Neural crest cell (in vitro differentiated cells): ENCODE measurements at regions not wholly inside any gene's neighbourhood (a gene's known extent, or its start where the extent isn't known, plus 50 kb on each side); places are given as distances from the start of the nearest gene placed in this dataset.

ENCODE experiments used
- DNase-seq: peaks from one replicate; pipeline ENCODE4 v3.0.0; 2021; ENCODE audit warnings: low read depth, mixed read lengths, low spot score
- H3K27ac Mint-ChIP-seq: one replicate; pipeline ENCODE4 v1.8.0; 2021; ENCODE audit warnings: mild to moderate bottlenecking, mixed read lengths; ENCODE audit not compliant: unreplicated experiment
- H3K27me3 Mint-ChIP-seq: 2 replicates; pipeline ENCODE4 v1.8.0; 2021; ENCODE audit warnings: low read depth, mild to moderate bottlenecking, mixed read lengths
- H3K36me3 Mint-ChIP-seq: 2 replicates; pipeline ENCODE4 v1.8.0; 2021; ENCODE audit warnings: low read depth, mild to moderate bottlenecking, mixed read lengths
- H3K4me1 Mint-ChIP-seq: 2 replicates; pipeline ENCODE4 v1.8.0; 2021; ENCODE audit warnings: mixed read lengths
- H3K4me3 Mint-ChIP-seq: one replicate; pipeline ENCODE4 v1.8.0; 2021; ENCODE audit warnings: mild to moderate bottlenecking, mixed read lengths
- H3K9me3 Mint-ChIP-seq: 2 replicates; pipeline ENCODE4 v1.8.0; 2021; ENCODE audit warnings: mixed read lengths
- TF ChIP-seq, protein P1 (sequence below): fragments of 200-600 bp; sonication (generic); conservative IDR thresholded peaks from 2 replicates; pipeline ENCODE4 v1.5.0; 2021; ENCODE audit warnings: antibody characterized with exemption, mild to moderate bottlenecking

DNA sequence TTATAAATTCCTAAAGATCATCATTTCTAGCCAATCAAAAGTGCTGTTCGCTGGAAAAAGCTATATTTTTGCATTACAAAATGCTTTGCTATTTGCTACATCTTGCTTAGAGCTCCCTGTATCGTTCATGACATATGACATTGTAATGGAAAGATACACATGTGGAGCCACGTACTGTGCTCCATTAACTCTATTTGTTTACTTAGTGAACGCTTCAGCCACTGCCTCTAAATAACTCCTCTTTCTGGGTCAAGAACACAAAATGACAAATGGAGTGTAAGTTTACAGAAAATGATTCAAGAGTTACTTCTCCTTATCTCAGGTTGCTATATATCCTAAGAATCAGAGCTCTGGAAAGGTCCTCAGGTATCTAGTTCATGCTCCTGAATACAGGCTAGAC, 329.1 kb upstream of the SMIM31 start:
- DNase-seq, result no peak
- no peak overlapping the region for H3K4me3 Mint-ChIP-seq
- no peaks in the 10 kb centered on the region for H3K4me1 Mint-ChIP-seq
- TF ChIP-seq, protein P1, sequence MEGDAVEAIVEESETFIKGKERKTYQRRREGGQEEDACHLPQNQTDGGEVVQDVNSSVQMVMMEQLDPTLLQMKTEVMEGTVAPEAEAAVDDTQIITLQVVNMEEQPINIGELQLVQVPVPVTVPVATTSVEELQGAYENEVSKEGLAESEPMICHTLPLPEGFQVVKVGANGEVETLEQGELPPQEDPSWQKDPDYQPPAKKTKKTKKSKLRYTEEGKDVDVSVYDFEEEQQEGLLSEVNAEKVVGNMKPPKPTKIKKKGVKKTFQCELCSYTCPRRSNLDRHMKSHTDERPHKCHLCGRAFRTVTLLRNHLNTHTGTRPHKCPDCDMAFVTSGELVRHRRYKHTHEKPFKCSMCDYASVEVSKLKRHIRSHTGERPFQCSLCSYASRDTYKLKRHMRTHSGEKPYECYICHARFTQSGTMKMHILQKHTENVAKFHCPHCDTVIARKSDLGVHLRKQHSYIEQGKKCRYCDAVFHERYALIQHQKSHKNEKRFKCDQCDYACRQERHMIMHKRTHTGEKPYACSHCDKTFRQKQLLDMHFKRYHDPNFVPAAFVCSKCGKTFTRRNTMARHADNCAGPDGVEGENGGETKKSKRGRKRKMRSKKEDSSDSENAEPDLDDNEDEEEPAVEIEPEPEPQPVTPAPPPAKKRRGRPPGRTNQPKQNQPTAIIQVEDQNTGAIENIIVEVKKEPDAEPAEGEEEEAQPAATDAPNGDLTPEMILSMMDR, result no peak
- H3K27ac Mint-ChIP-seq, result no peak overlapping the region
- peaks cover 4% of the 10 kb centered on the region for H3K9me3 Mint-ChIP-seq
- H3K36me3 Mint-ChIP-seq, result no peaks in the 10 kb centered on the region
- H3K27me3 Mint-ChIP-seq, result no peaks in the 10 kb centered on the region

DNA sequence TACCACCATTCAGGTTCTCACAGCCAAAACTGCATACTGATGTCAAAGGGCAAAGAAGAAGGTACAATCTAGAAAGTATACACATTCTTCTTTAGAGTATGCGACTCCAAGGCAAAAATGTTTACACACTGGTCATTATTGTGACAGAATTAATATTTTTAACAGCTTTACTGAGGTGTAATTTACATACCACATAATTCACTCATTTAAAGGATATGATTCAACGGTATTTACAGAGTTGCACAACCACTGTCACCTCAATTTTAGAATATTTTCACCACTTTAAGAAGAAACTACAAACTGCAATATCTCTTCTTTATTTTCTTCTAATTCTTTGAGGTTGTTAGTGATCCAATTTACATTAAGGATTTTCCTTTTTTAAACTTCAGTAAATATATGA, 325.4 kb upstream of the SMIM31 start:
- Mint-ChIP-seq H3K27me3 (no peaks in the 10 kb centered on the region), H3K36me3 (no peaks in the 10 kb centered on the region), H3K27ac (no peak overlapping the region), H3K9me3 (no peaks in the 10 kb centered on the region), H3K4me3 (no peak overlapping the region), H3K4me1 (no peaks in the 10 kb centered on the region)
- TF ChIP-seq, protein P1, result no peak
- no peak for DNase-seq

DNA sequence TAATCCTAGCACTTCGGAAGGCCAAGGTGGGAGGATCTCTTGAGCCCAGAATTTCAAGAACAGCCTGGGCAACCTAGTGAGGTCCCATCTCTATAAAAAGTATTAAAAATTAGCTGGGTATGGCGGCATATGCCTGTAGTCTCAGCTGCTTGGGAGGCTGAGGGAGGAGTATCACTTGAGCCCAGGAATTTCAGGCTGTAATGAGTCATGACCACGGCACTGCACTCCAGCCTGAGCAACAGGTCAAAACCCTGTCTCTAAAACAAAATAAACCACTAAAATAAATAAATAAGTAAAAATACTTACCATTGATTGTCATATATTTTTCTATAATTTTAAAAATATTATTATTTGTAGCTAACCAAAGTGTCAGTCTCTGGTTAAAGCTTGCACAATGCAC, 315.6 kb upstream of the SMIM31 start:
- H3K4me1 Mint-ChIP-seq, result peaks cover 4% of the 10 kb centered on the region

DNA sequence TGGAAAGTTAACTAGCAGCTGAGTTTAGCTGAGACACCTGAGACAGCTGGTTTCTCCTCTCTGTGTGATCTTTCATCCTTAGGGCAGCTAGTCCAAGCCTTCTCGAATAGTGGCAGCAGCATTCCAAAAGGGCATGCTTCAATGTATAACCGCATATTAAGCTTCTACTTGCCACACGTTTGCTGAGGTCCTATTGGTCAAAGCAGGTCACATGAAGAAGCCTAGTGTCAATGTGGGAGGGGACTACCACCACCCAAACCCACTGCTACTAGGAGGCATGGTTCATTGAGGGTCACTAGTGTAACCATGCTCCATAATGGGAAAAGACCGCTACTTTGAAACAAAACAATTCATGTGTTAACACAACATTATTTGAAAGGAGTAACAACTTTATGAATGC, 314.9 kb upstream of the SMIM31 start:
- Mint-ChIP-seq H3K27me3 (no peaks in the 10 kb centered on the region), H3K4me1 (peaks cover 4% of the 10 kb centered on the region), H3K36me3 (no peaks in the 10 kb centered on the region), H3K4me3 (no peak overlapping the region), H3K9me3 (no peaks in the 10 kb centered on the region), H3K27ac (no peak overlapping the region)
- TF ChIP-seq, protein P1, result no peak
- no peak for DNase-seq

More for the DNA sequence above, 315.6 kb upstream of the SMIM31 start:
- no peaks in the 10 kb centered on the region for H3K27me3 Mint-ChIP-seq
- DNase-seq, result no peak
- TF ChIP-seq, protein P1, result no peak
- no peaks in the 10 kb centered on the region for H3K9me3 Mint-ChIP-seq
- no peak overlapping the region for H3K27ac Mint-ChIP-seq
- H3K36me3 Mint-ChIP-seq, result no peaks in the 10 kb centered on the region
- H3K4me3 Mint-ChIP-seq, result no peak overlapping the region

DNA sequence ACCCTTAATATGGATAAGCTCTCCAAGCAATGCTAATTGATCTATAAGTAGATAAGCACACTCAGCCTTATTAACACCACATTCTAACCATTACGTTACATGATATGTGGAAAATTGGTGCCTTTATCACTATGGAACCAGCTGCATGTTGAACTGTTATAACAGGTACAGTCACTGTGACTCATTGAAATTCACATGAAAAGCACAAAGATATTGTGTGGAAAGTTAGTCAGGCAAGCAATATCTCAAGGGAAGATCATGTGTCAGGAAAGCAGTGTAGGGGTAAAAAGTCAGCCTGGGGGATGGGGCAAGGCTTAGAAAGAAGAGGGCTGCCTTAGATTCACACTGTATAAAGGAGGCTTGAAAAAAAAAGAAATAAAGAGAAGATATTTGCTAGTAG, 313.7 kb upstream of the SMIM31 start:
- DNase-seq, result no peak
- TF ChIP-seq, protein P1, result no peak
- H3K27ac Mint-ChIP-seq, result peak overlapping the region; percentile 8
- H3K4me1 Mint-ChIP-seq, result peaks cover 4% of the 10 kb centered on the region
- no peaks in the 10 kb centered on the region for H3K27me3 Mint-ChIP-seq
- no peak overlapping the region for H3K4me3 Mint-ChIP-seq
- H3K9me3 Mint-ChIP-seq, result no peaks in the 10 kb centered on the region
- no peaks in the 10 kb centered on the region for H3K36me3 Mint-ChIP-seq

DNA sequence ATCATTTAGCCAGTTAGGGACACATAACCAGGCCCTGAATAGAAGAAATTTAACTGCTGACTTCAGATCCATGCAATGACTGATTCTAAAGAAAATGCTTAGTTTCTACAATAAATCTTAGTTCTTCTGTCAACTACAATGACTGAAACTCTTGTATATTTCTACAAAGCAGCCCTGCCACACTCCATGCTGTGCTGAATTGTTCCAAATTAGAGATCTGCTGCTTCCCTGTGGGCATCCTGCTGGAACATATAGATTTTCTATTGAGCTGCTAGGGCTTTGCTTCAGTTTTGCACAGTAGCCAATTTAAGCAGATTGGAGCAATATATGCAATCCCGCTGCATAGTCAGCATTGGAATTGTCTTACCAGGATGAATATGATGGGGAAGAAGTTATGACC, 312.8 kb upstream of the SMIM31 start:
- H3K4me3 Mint-ChIP-seq, result no peak overlapping the region
- no peaks in the 10 kb centered on the region for H3K27me3 Mint-ChIP-seq
- peaks cover 4% of the 10 kb centered on the region for H3K4me1 Mint-ChIP-seq
- no peak overlapping the region for H3K27ac Mint-ChIP-seq
- no peaks in the 10 kb centered on the region for H3K9me3 Mint-ChIP-seq
- TF ChIP-seq, protein P1, result no peak
- no peak for DNase-seq
- H3K36me3 Mint-ChIP-seq, result no peaks in the 10 kb centered on the region
